ENCODE measurements at regions not wholly inside any gene's neighbourhood (a gene's known extent, or its start where the extent isn't known, plus 50 kb on each side); places are given as distances from the start of the nearest gene placed in this dataset.

DNA sequence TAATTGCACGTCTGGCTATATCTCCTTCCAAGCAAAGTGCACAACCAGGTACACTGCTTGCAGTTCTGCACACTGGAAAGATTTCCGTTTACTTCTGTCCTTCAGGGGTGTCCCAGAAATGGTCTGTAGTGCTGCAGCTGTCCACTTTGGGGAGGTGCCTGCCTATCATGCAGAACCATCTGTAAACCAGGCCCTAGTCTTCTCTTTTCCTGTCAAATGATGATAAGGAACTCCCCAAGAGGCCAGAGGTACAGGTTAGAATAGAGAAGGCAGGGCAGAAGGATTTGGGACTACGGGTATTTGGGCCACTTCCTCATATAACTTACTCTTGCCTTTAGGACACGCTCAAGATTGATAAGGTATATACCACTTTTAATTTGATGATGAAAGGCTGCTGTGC is 746.9 kb downstream of the FAT4 start:
- in situ Hi-C loops (cut with MboI): no loop called here

DNA sequence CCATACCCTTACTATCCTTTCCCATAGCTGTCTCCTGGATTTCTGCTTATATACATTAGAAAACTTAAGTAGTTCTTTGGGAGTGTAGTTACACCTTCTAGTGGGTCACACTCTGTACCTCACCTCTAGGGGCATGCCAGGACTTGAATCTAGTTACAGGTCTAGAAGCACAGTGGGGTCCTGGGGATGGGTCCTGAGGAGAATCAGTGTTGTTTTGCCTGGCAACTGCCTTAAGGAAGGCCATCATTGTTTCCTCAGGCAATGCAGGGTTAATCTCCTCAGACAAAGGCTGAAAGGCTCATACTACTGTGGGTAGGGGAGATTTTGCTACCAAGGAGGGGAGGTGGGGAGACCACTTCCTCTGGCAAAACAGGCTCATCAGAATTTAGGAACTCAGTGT is 750.3 kb downstream of the FAT4 start:
- H3K4me1 ChIP-seq (ENCODE audit: insufficient read depth): no peaks in the 10 kb centered on the region

More for the DNA sequence above, 746.9 kb downstream of the FAT4 start:
- Histone ChIP-seq H2AFZ (no peak overlapping the region), H3K79me2 (ENCODE audit: insufficient read depth) (no peaks in the 10 kb centered on the region), H3K4me1 (ENCODE audit: insufficient read depth) (no peaks in the 10 kb centered on the region), H3K9me3 (ENCODE audit: low read depth) (no peaks in the 10 kb centered on the region), H3K9ac (no peak overlapping the region), H3K36me3 (ENCODE audit: low read depth) (no peaks in the 10 kb centered on the region), H3K9me2 (ENCODE audit: insufficient read depth) (no peaks in the 10 kb centered on the region), H3K4me3 (no peak overlapping the region), H3K27me3 (replicated peaks; ENCODE audit: insufficient read depth) (no peaks in the 10 kb centered on the region), H3F3A (ENCODE audit: insufficient read depth) (no peaks in the 10 kb centered on the region), H3K4me2 (ENCODE audit: unreplicated experiment) (no peak overlapping the region), H3K27ac (no peak overlapping the region), H4K20me1 (ENCODE audit: insufficient read depth) (no peaks in the 10 kb centered on the region)
- no peak for DNase-seq
- 75 to 77% methylated on average over 4 of the region's 4 CpGs for WGBS, 2 experiments (ENCODE audit: low coverage in 1 of 2, low lambda C conversion rate in 2 of 2, missing lambda C conversion rate in 2 of 2)
- TF ChIP-seq EZH2 (IDR thresholded peaks at IDR 0.05; ENCODE audit: insufficient read depth, poor library complexity, severe bottlenecking) (no peak), EZH2phosphoT487 (IDR thresholded peaks at IDR 0.05; ENCODE audit: insufficient read depth, low read depth) (no peak)

DNA sequence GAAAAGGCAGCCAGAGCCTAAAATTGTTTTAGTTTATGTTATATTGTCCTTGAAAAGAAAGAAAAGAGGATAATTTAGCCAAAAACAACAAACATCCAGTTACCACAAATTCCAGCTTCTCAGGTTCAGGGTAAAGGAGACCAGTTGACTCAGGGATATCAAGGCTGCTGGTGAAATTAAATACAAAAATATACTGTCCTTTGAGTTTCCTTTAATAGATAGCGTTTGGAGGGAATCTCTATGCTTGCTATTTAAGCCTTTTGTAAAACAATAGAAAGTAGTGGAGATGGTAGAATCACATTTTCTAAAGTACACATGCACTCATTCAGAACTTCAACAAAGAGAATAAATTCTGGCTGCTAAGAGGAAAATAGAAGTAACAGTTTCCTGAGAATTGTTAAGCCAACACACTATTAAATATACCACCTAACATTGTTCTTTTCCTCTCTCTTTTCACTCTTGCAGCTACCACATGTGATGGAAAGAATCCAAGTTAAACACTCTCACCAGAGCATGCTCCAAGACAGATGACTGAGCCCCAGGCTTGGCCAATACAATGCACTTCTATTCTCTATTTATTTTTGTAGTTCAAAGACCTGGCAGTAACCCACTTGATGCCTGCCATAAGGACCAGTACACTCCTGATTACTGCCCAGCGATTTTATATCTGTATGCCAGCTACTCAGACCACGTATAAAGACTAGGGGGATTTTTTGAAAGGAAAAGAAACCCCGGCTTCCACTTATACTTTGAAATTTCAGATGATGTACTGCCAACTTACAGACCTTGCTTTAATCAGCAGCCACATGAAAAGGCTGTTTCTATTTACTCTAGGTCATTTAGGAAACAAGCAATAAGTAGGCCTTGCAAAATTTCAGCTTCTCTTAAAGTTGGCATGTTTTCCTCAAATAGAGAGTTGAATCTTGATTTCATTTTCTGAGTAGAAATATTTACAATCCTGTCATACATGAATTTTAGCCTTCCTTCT is 756.9 kb downstream of the FAT4 start:
- Histone ChIP-seq H3K27ac (no peak overlapping the region), H3F3A (ENCODE audit: insufficient read depth) (peaks cover 13% of the 10 kb centered on the region; the same call in 1 of the 2 replicates), H3K4me1 (ENCODE audit: insufficient read depth) (peaks cover 14% of the 10 kb centered on the region), H3K79me2 (ENCODE audit: insufficient read depth) (no peaks in the 10 kb centered on the region), H2AFZ (peak overlapping the region; percentile 16), H3K9me3 (ENCODE audit: low read depth) (no peaks in the 10 kb centered on the region), H3K4me2 (ENCODE audit: unreplicated experiment) (peak overlapping the region; percentile 29), H4K20me1 (ENCODE audit: insufficient read depth) (no peaks in the 10 kb centered on the region), H3K9ac (no peak overlapping the region), H3K4me3 (no peak overlapping the region), H3K36me3 (ENCODE audit: low read depth) (no peaks in the 10 kb centered on the region), H3K9me2 (ENCODE audit: insufficient read depth) (no peaks in the 10 kb centered on the region), H3K27me3 (replicated peaks; ENCODE audit: insufficient read depth) (no peaks in the 10 kb centered on the region)
- in situ Hi-C loops (cut with MboI): no loop called here
- DNase-seq: peak; percentile 77
- no peak for TF ChIP-seq EZH2 (IDR thresholded peaks at IDR 0.05; ENCODE audit: insufficient read depth, poor library complexity, severe bottlenecking)
- no peak for TF ChIP-seq EZH2phosphoT487 (IDR thresholded peaks at IDR 0.05; ENCODE audit: insufficient read depth, low read depth)
- WGBS, 2 experiments (ENCODE audit: low coverage in 1 of 2, low lambda C conversion rate in 2 of 2, missing lambda C conversion rate in 2 of 2): 11 to 14% methylated on average over 4 of the region's 4 CpGs

More for the DNA sequence above, 750.3 kb downstream of the FAT4 start:
- no peak overlapping the region for H3K9ac ChIP-seq
- no peak overlapping the region for H3K4me3 ChIP-seq
- no peak for TF ChIP-seq EZH2 (IDR thresholded peaks at IDR 0.05; ENCODE audit: insufficient read depth, poor library complexity, severe bottlenecking)
- no peak for TF ChIP-seq EZH2phosphoT487 (IDR thresholded peaks at IDR 0.05; ENCODE audit: insufficient read depth, low read depth)
- DNase-seq: no peak
- no peak overlapping the region for H3K27ac ChIP-seq
- H3K79me2 ChIP-seq (ENCODE audit: insufficient read depth): no peaks in the 10 kb centered on the region
- no peak overlapping the region for H3K4me2 ChIP-seq (ENCODE audit: unreplicated experiment)
- H3K9me3 ChIP-seq (ENCODE audit: low read depth): no peaks in the 10 kb centered on the region
- no peak overlapping the region for H2AFZ ChIP-seq
- H3K27me3 ChIP-seq (replicated peaks; ENCODE audit: insufficient read depth): no peaks in the 10 kb centered on the region
- H3F3A ChIP-seq (ENCODE audit: insufficient read depth): no peaks in the 10 kb centered on the region
- H4K20me1 ChIP-seq (ENCODE audit: insufficient read depth): no peaks in the 10 kb centered on the region
- no peaks in the 10 kb centered on the region for H3K9me2 ChIP-seq (ENCODE audit: insufficient read depth)
- in situ Hi-C loops (cut with MboI): no loop called here
- H3K36me3 ChIP-seq (ENCODE audit: low read depth): no peaks in the 10 kb centered on the region

DNA sequence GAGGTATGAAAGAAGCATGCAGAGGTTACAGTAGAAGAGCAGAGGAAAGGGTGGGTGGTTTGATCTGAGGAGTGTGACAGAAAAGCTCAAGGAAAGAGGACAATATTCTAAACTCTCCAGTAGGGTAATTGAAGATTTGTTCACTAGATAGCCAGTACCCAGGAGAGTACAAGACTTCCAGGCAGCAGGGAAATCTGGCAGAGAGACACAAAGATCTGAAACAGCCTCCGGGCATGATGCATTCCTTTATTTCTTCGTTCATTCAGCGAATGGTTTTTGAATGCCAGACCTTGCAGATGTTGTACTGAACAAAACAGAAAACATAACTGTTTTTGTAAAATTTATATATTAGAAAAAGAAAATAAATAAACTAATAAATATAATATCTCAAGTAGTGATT is 766.6 kb downstream of the FAT4 start:
- Histone ChIP-seq H3K9me3 (ENCODE audit: low read depth) (no peaks in the 10 kb centered on the region), H3K27ac (no peak overlapping the region), H3K4me3 (no peak overlapping the region), H3K36me3 (ENCODE audit: low read depth) (no peaks in the 10 kb centered on the region), H4K20me1 (ENCODE audit: insufficient read depth) (no peaks in the 10 kb centered on the region), H3K9me2 (ENCODE audit: insufficient read depth) (no peaks in the 10 kb centered on the region), H3K4me1 (ENCODE audit: insufficient read depth) (no peaks in the 10 kb centered on the region), H3K79me2 (ENCODE audit: insufficient read depth) (no peaks in the 10 kb centered on the region), H3F3A (ENCODE audit: insufficient read depth) (no peaks in the 10 kb centered on the region), H2AFZ (no peak overlapping the region), H3K9ac (no peak overlapping the region), H3K4me2 (ENCODE audit: unreplicated experiment) (no peak overlapping the region), H3K27me3 (replicated peaks; ENCODE audit: insufficient read depth) (no peaks in the 10 kb centered on the region)
- DNase-seq: peak; percentile 12
- 18 to 25% methylated on average over 3 of the region's 3 CpGs for WGBS, 2 experiments (ENCODE audit: low coverage in 1 of 2, low lambda C conversion rate in 2 of 2, missing lambda C conversion rate in 2 of 2)
- no peak for TF ChIP-seq EZH2phosphoT487 (IDR thresholded peaks at IDR 0.05; ENCODE audit: insufficient read depth, low read depth)
- no peak for TF ChIP-seq EZH2 (IDR thresholded peaks at IDR 0.05; ENCODE audit: insufficient read depth, poor library complexity, severe bottlenecking)
- in situ Hi-C loops (cut with MboI): no loop called here

Measured in GM23248 (cell line).